Lower leg skin (tissue), 3 donors: ENCODE measurements at regions not wholly inside any gene's neighbourhood (a gene's known extent, or its start where the extent isn't known, plus 50 kb on each side); places are given as distances from the start of the nearest gene placed in this dataset.

ENCODE experiments used
- POLR2A ChIP-seq, 2 donors: fragments of 450-650 bp; IDR thresholded peaks; one replicate each; pipeline ENCODE4 v1.6.1; 2016 to 2017; ENCODE audit warnings: antibody characterized with exemption in 2 of 2, mild to moderate bottlenecking in 1 of 2, moderate library complexity in 1 of 2
- TF ChIP-seq, protein P1 (sequence below), 3 donors: fragments of 450-650 bp; IDR thresholded peaks; one replicate each; pipeline ENCODE4 v1.5.1; 2016; ENCODE audit warnings: antibody characterized with exemption in 3 of 3, mild to moderate bottlenecking in 3 of 3, moderate library complexity in 2 of 3

DNA sequence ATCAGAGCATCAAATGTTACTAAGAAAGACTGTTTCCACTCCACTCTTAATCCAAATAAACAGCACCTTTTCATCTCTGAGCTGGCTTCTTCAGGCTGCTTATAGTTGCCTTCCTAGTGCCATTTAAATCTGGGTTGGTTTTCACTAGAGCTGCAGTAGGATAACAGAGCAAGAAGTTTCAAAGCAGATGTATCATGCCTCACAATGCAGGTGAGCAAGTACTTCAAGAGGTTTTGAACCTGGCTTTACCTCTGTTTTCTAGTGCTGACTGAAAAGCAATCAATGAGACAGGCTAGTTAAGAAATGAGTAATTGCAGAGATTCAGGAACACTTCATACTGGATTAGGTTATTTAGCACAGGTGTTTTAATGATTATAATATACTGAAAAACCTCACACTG, 147.7 kb upstream of the SATB1 start:
- TF ChIP-seq, protein P1, sequence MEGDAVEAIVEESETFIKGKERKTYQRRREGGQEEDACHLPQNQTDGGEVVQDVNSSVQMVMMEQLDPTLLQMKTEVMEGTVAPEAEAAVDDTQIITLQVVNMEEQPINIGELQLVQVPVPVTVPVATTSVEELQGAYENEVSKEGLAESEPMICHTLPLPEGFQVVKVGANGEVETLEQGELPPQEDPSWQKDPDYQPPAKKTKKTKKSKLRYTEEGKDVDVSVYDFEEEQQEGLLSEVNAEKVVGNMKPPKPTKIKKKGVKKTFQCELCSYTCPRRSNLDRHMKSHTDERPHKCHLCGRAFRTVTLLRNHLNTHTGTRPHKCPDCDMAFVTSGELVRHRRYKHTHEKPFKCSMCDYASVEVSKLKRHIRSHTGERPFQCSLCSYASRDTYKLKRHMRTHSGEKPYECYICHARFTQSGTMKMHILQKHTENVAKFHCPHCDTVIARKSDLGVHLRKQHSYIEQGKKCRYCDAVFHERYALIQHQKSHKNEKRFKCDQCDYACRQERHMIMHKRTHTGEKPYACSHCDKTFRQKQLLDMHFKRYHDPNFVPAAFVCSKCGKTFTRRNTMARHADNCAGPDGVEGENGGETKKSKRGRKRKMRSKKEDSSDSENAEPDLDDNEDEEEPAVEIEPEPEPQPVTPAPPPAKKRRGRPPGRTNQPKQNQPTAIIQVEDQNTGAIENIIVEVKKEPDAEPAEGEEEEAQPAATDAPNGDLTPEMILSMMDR (IDR thresholded peaks at IDR 0.05) = no peak
- no peak for TF ChIP-seq POLR2A (IDR thresholded peaks at IDR 0.05)
